Liver (tissue), 8 donors: ENCODE measurements at regions not wholly inside any gene's neighbourhood (a gene's known extent, or its start where the extent isn't known, plus 50 kb on each side); places are given as distances from the start of the nearest gene placed in this dataset.

Experiments
- DNase-seq: peaks from one replicate; pipeline ENCODE4 v3.0.0-alpha.2; 2017; ENCODE audit warnings: low spot score
- H3K27ac ChIP-seq, 2 donors: one replicate each; pipeline ENCODE4 v1.7.0; 2013; ENCODE audit warnings: inconsistent platforms in 2 of 2, low read length in 2 of 2, control low read depth in 1 of 2, low read depth in 1 of 2, mild to moderate bottlenecking in 1 of 2
- H3K27me3 ChIP-seq, 4 donors: one replicate each; pipeline versions ENCODE4 v1.6.1 to v1.7.0; 2013; ENCODE audit warnings: low read length in 3 of 4, inconsistent platforms in 1 of 4, mild to moderate bottlenecking in 1 of 4, moderate library complexity in 1 of 4; ENCODE audit not compliant: control insufficient read depth in 4 of 4, insufficient read depth in 4 of 4
- H3K36me3 ChIP-seq, 4 donors: one replicate each; pipeline versions ENCODE4 v1.6.1 to v1.7.0; 2013; ENCODE audit warnings: low read length in 3 of 4, mild to moderate bottlenecking in 3 of 4, low read depth in 1 of 4, moderate library complexity in 1 of 4; ENCODE audit not compliant: control insufficient read depth in 4 of 4, insufficient read depth in 3 of 4
- H3K4me1 ChIP-seq, 4 donors: one replicate each; pipeline versions ENCODE4 v1.6.1 to v1.7.0; 2013; ENCODE audit warnings: low read length in 3 of 4, mild to moderate bottlenecking in 3 of 4, moderate library complexity in 1 of 4; ENCODE audit not compliant: control insufficient read depth in 4 of 4, insufficient read depth in 4 of 4
- H3K4me3 ChIP-seq, 3 donors: one replicate each; pipeline versions ENCODE4 v1.6.1 to v1.7.0; 2013; ENCODE audit warnings: low read length in 3 of 3, control low read depth in 1 of 3, low read depth in 1 of 3, mild to moderate bottlenecking in 1 of 3
- H3K9ac ChIP-seq, 2 donors: one replicate each; pipeline ENCODE4 v1.7.0; 2013; ENCODE audit warnings: low read length in 2 of 2, mild to moderate bottlenecking in 2 of 2, moderate library complexity in 2 of 2, control low read depth in 1 of 2, low read depth in 1 of 2
- H3K9me3 ChIP-seq, 4 donors: one replicate each; pipeline versions ENCODE4 v1.6.1 to v1.7.0; 2013; ENCODE audit warnings: low read length in 3 of 4; ENCODE audit not compliant: control insufficient read depth in 4 of 4
- ATF3 ChIP-seq: IDR thresholded peaks from 2 replicates; pipeline ENCODE4 v1.6.1; 2016; ENCODE audit warnings: antibody characterized with exemption
- CTCF ChIP-seq: fragments of 150-350 bp; IDR thresholded peaks from 2 replicates; pipeline ENCODE4 v1.5.1; 2017; ENCODE audit warnings: improper control_type of control experiment, low read depth, low read length; ENCODE audit not compliant: missing input control
- EGR1 ChIP-seq, 2 donors: IDR thresholded peaks; 2 replicates each; pipeline ENCODE4 v1.6.1; 2016 to 2018; ENCODE audit warnings: antibody characterized with exemption in 2 of 2, low read depth in 2 of 2
- FOXA1 ChIP-seq: IDR thresholded peaks from 2 replicates; pipeline ENCODE4 v1.6.1; 2016; ENCODE audit warnings: antibody characterized with exemption
- FOXA2 ChIP-seq: IDR thresholded peaks from 2 replicates; pipeline ENCODE4 v1.6.1; 2016; ENCODE audit warnings: antibody characterized with exemption
- GABPA ChIP-seq, 2 donors: IDR thresholded peaks in 1 of 2; conservative IDR thresholded peaks in 1 of 2; 2 replicates each; pipeline ENCODE4 v1.6.1; 2016; ENCODE audit warnings: antibody characterized with exemption in 2 of 2, mild to moderate bottlenecking in 1 of 2, moderate library complexity in 1 of 2
- HNF4A ChIP-seq, 2 donors: conservative IDR thresholded peaks; 2 replicates each; pipeline ENCODE4 v1.6.1; 2016; ENCODE audit warnings: antibody characterized with exemption in 2 of 2, mild to moderate bottlenecking in 2 of 2
- HNF4G ChIP-seq: IDR thresholded peaks from 2 replicates; pipeline ENCODE4 v1.6.1; 2016; ENCODE audit warnings: antibody characterized with exemption
- JUND ChIP-seq, 2 donors: IDR thresholded peaks; 2 replicates each; pipeline ENCODE4 v1.6.1; 2016; ENCODE audit warnings: antibody characterized with exemption in 2 of 2
- MAX ChIP-seq: IDR thresholded peaks from 2 replicates; pipeline ENCODE4 v1.6.1; 2016; ENCODE audit warnings: antibody characterized with exemption
- NR2F2 ChIP-seq: IDR thresholded peaks from 2 replicates; pipeline ENCODE4 v1.6.1; 2016; ENCODE audit warnings: antibody characterized with exemption
- RAD21 ChIP-seq, 2 donors: IDR thresholded peaks; 2 replicates each; pipeline ENCODE4 v1.6.1; 2016; ENCODE audit warnings: antibody characterized with exemption in 2 of 2, mild to moderate bottlenecking in 2 of 2
- REST ChIP-seq: IDR thresholded peaks from 2 replicates; pipeline ENCODE4 v1.6.1; 2016; ENCODE audit warnings: antibody characterized with exemption, mild to moderate bottlenecking
- RXRA ChIP-seq, 2 donors: IDR thresholded peaks; 2 replicates each; pipeline ENCODE4 v1.6.1; 2017 to 2018; ENCODE audit warnings: antibody characterized with exemption in 2 of 2, mild to moderate bottlenecking in 1 of 2
- SP1 ChIP-seq: IDR thresholded peaks from 2 replicates; pipeline ENCODE4 v1.6.1; 2018; ENCODE audit warnings: antibody characterized with exemption, mild to moderate bottlenecking
- TAF1 ChIP-seq: conservative IDR thresholded peaks from 2 replicates; pipeline ENCODE4 v1.6.1; 2016; ENCODE audit warnings: antibody characterized with exemption, mild to moderate bottlenecking
- YY1 ChIP-seq: IDR thresholded peaks from 2 replicates; pipeline ENCODE4 v1.6.1; 2016; ENCODE audit warnings: antibody characterized with exemption, mild to moderate bottlenecking
- ZBTB33 ChIP-seq: IDR thresholded peaks from 2 replicates; pipeline ENCODE4 v1.6.1; 2016; ENCODE audit warnings: antibody characterized with exemption
- WGBS: extraction: QIAGEN DNeasy Blood & Tissue Kit; methylation state at CpG from one replicate; pipeline ENCODE4 v1.1.7; 2013; 5-methylcytosine and 5-hydroxymethylcytosine counted together
- donor health status: healthy.
- donor health status: healthy.
- donor health status: healthy.
- donor health status: healthy.
- donor health status: healthy.

- 94% methylated on average over 1 of the region's 1 CpG for WGBS
Measured at GRCh38 chr5:12793373-12793772, 889.1 kb upstream of the CTNND2 start.

More at GRCh38 chr5:12793373-12793772, 889.1 kb upstream of the CTNND2 start:
- no peak for DNase-seq
- Histone ChIP-seq H3K9ac (no peak overlapping the region), H3K27me3 (no peaks in the 10 kb centered on the region), H3K27ac (no peak overlapping the region), H3K9me3 (peaks cover 0 to 4% (median 2%) of the 10 kb centered on the region in 4 donors), H3K4me1 (no peaks in the 10 kb centered on the region), H3K4me3 (no peak overlapping the region), H3K36me3 (no peaks in the 10 kb centered on the region)
- no peak for TF ChIP-seq REST
- TF ChIP-seq ZBTB33 = no peak
- TF ChIP-seq HNF4A (conservative IDR thresholded peaks at IDR 0.05) = no peak
- no peak for TF ChIP-seq TAF1
- no peak for TF ChIP-seq SP1
- no peak for TF ChIP-seq JUND (IDR thresholded peaks at IDR 0.05)
- TF ChIP-seq FOXA2 = no peak
- TF ChIP-seq YY1 = no peak
- TF ChIP-seq RXRA (IDR thresholded peaks at IDR 0.05) = no peak
- no peak for TF ChIP-seq EGR1 (IDR thresholded peaks at IDR 0.05; ENCODE audit: low read depth in 2 of 2)
- TF ChIP-seq FOXA1 = no peak
- TF ChIP-seq CTCF = no peak
- no peak for TF ChIP-seq RAD21 (IDR thresholded peaks at IDR 0.05)
- no peak for TF ChIP-seq HNF4G
- no peak for TF ChIP-seq NR2F2
- no peak for TF ChIP-seq ATF3
- no peak for TF ChIP-seq GABPA (IDR thresholded peaks at IDR 0.05 in 1 of 2, conservative IDR thresholded peaks at IDR 0.05 in 1 of 2)
- TF ChIP-seq MAX = no peak
